ENCODE measurements at regions not wholly inside any gene's neighbourhood (a gene's known extent, or its start where the extent isn't known, plus 50 kb on each side); places are given as distances from the start of the nearest gene placed in this dataset.
"Not testable (repeated sequence)": the region's sequence is repeated elsewhere in the genome, so short reads cannot be mapped to it uniquely, and the experiment has no call there.

DNA sequence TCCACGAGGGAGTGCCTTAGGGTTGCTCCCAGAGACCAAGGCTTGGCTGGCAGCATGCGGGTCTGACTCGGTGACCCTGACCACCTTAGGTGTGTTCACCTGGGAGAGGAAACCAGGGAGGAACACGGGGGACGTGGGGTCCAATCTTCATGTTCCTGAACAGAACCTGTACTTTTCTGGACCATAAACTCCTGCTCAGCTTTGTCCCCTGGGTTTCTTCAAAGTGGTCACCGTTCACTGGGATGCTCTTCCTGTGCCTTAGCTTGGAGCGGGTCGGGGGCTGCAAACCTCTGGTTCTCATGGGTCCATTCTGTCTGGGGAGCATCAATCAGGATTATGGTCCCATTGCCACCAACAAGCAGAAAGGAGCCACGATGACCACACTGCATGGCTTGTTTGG, 333.5 kb downstream of the QKI start:
- TF ChIP-seq, protein P1, sequence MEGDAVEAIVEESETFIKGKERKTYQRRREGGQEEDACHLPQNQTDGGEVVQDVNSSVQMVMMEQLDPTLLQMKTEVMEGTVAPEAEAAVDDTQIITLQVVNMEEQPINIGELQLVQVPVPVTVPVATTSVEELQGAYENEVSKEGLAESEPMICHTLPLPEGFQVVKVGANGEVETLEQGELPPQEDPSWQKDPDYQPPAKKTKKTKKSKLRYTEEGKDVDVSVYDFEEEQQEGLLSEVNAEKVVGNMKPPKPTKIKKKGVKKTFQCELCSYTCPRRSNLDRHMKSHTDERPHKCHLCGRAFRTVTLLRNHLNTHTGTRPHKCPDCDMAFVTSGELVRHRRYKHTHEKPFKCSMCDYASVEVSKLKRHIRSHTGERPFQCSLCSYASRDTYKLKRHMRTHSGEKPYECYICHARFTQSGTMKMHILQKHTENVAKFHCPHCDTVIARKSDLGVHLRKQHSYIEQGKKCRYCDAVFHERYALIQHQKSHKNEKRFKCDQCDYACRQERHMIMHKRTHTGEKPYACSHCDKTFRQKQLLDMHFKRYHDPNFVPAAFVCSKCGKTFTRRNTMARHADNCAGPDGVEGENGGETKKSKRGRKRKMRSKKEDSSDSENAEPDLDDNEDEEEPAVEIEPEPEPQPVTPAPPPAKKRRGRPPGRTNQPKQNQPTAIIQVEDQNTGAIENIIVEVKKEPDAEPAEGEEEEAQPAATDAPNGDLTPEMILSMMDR (IDR thresholded peaks at IDR 0.05; ENCODE audit: insufficient read depth in 1 of 2, low read depth in 1 of 2, low read length in 1 of 2, severe bottlenecking in 1 of 2, unreplicated experiment in 1 of 2): no peak
- BruUV-seq (replicated peaks): no TSS peak
- H3K4me1 Mint-ChIP-seq (ENCODE audit: low read depth, unreplicated experiment): no peaks in the 10 kb centered on the region
- no peaks in the 10 kb centered on the region for H3K36me3 Mint-ChIP-seq (ENCODE audit: insufficient read depth, unreplicated experiment)
- H3K36me3 ChIP-seq (ENCODE audit: control insufficient read depth, insufficient read depth, low read length): no peaks in the 10 kb centered on the region
- H3K4me3 ChIP-seq (ENCODE audit: low read depth, low read length): no peak overlapping the region
- H3K9me3 ChIP-seq: no peaks in the 10 kb centered on the region
- ChIA-PET POLR2A (no interaction called here), CTCF (no interaction called here)
- H3K27me3 ChIP-seq (replicated peaks; ENCODE audit: control insufficient read depth, insufficient read depth, low read length): no peaks in the 10 kb centered on the region
- no peaks in the 10 kb centered on the region for H3K27me3 Mint-ChIP-seq (ENCODE audit: insufficient read depth, unreplicated experiment)
- H3K27ac Mint-ChIP-seq (ENCODE audit: unreplicated experiment): no peak overlapping the region
- H3K4me3 Mint-ChIP-seq (ENCODE audit: unreplicated experiment): no peak overlapping the region
- intact Hi-C loops (cut with micrococcal nuclease; ENCODE audit: unreplicated experiment): loop anchor here (10.0 kb wide), 1 partner anchor 207 kb away; no protein-coding TSS in a partner anchor
- peaks cover 8% of the 10 kb centered on the region for H3K4me1 ChIP-seq
- no peaks in the 10 kb centered on the region for H3K9me3 Mint-ChIP-seq (ENCODE audit: unreplicated experiment)
- DNase-seq: no peak

DNA sequence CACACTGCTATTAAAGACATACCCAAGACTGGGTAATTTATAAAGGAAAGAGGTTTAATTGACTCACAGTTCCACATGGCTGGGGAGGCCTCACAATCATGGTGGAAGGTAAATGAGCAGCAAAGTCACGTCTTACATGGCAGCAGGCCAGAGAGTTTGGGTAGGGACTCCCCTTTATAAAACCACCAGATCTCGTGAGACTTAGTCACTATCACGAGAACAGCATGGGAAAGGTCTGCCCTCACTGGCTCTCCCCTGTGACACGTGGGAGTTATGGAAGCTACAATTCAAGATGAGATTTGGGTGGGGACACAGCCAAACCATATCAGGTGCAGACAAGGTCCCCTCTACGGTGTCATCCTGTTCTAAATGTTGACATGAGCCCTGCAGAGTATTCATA, 332.5 kb downstream of the QKI start:
- intact Hi-C loops (cut with micrococcal nuclease; ENCODE audit: unreplicated experiment): loop anchor here (10.0 kb wide), 1 partner anchor 208 kb away; no protein-coding TSS in a partner anchor
- H3K27me3 Mint-ChIP-seq (ENCODE audit: insufficient read depth, unreplicated experiment); POLR2A ChIA-PET; CTCF ChIA-PET; H3K4me1 Mint-ChIP-seq (ENCODE audit: low read depth, unreplicated experiment); BruUV-seq (replicated peaks); DNase-seq; H3K27ac Mint-ChIP-seq (ENCODE audit: unreplicated experiment); H3K4me3 Mint-ChIP-seq (ENCODE audit: unreplicated experiment); H3K36me3 ChIP-seq (ENCODE audit: control insufficient read depth, insufficient read depth, low read length); H3K36me3 Mint-ChIP-seq (ENCODE audit: insufficient read depth, unreplicated experiment); H3K27me3 ChIP-seq (replicated peaks; ENCODE audit: control insufficient read depth, insufficient read depth, low read length); H3K9me3 Mint-ChIP-seq (ENCODE audit: unreplicated experiment); H3K4me3 ChIP-seq (ENCODE audit: low read depth, low read length); H3K4me1 ChIP-seq; H3K9me3 ChIP-seq: not testable (repeated sequence)

DNA sequence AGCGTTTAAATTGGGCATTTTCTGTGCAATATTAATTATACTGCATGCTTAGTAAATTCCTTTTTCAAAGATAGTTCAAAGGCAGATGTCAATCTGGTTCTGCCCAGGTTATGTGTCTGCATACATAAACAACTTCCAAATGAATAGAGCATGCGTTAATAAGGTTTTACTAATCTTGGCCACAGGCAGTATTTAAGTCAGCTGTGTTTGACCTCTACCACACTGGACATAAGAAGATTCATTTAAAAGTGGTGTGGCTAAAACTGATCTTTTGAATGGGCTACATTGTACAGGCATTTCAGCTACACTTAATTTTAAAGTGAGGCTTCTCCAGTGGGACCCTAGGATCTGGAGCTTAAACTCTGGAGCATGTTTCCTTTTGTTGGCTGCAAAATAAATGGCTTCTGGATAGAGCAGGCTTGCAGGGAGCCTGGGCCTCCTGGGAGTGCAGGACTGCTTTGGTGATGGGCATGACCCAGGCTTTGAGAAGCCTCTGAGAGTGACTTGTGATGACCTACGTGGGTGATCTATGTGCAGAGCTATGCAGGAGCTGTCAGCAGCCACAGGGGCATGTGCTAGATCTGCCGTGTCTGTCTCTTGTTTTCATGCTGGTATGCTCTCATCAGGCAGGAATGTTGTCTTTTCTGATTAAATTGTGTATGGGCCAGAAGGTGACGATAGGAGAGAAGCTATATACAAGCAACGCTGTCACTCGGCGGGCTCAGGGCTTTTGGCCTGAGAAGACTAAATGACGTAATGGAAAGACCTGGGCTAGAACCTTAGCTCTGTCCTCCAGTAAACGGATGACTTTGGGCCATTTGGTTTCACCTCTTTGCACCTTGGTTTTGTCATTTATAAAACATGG, 331.2 kb downstream of the QKI start:
- no peaks in the 10 kb centered on the region for H3K36me3 ChIP-seq (ENCODE audit: control insufficient read depth, insufficient read depth, low read length)
- TF ChIP-seq, protein P1 (IDR thresholded peaks at IDR 0.05; ENCODE audit: insufficient read depth in 1 of 2, low read depth in 1 of 2, low read length in 1 of 2, severe bottlenecking in 1 of 2, unreplicated experiment in 1 of 2): no peak
- no TSS peak for BruUV-seq (replicated peaks)
- Mint-ChIP-seq H3K4me3 (ENCODE audit: unreplicated experiment) (no peak overlapping the region), H3K27ac (ENCODE audit: unreplicated experiment) (no peak overlapping the region), H3K9me3 (ENCODE audit: unreplicated experiment) (no peaks in the 10 kb centered on the region), H3K4me1 (ENCODE audit: low read depth, unreplicated experiment) (no peaks in the 10 kb centered on the region), H3K27me3 (ENCODE audit: insufficient read depth, unreplicated experiment) (no peaks in the 10 kb centered on the region), H3K36me3 (ENCODE audit: insufficient read depth, unreplicated experiment) (peaks cover 4% of the 10 kb centered on the region)
- CTCF ChIA-PET: interaction anchor here (0.6 to 0.7 kb wide), 3 partner anchors 52 to 838 kb away, joined by 4 to 5 read pairs (median 5); no protein-coding TSS in a partner anchor
- H3K9me3 ChIP-seq: no peaks in the 10 kb centered on the region
- no peak overlapping the region for H3K4me3 ChIP-seq (ENCODE audit: low read depth, low read length)
- H3K4me1 ChIP-seq: peaks cover 8% of the 10 kb centered on the region
- POLR2A ChIA-PET: no interaction called here
- H3K27me3 ChIP-seq (replicated peaks; ENCODE audit: control insufficient read depth, insufficient read depth, low read length): no peaks in the 10 kb centered on the region
- intact Hi-C loops (cut with micrococcal nuclease; ENCODE audit: unreplicated experiment): loop anchor here (10.0 kb wide), 1 partner anchor 209 kb away; no protein-coding TSS in a partner anchor
- DNase-seq: peak; percentile 69 to 82

All from Caco-2 (cell line).